K562 (cell line): ENCODE measurements at regions not wholly inside any gene's neighbourhood (a gene's known extent, or its start where the extent isn't known, plus 50 kb on each side); places are given as distances from the start of the nearest gene placed in this dataset.

Source experiments
- ATAC-seq: fragments of 200-7000 bp; cut with Tn5 transposase; 3 replicates; pipeline ENCODE4 v1.9.1; 2020; ENCODE audit warnings: moderate library complexity
- BruUV-seq: library from RNA; stranded (reverse); fragments of 400-500 nt; replicated peaks from 2 replicates; lab custom pipeline; 2021; lab: Mats Ljungman, UMichigan
- CTCF ChIA-PET: fragments of 300-600 bp; formaldehyde crosslinking; extraction: SDS; loops from one replicate; lab custom pipeline; 2021; ENCODE audit warnings: low intra/inter-chr PET ratio; lab: Yijun Ruan, JAX
- POLR2A ChIA-PET: fragments of 300-600, 350-650 bp; sonication (Branson Sonifier 250); formaldehyde crosslinking; extraction: SDS; loops from one replicate; lab custom pipeline; 2021; ENCODE audit warnings: antibody characterized with exemption, inconsistent platforms; lab: Yijun Ruan, JAX
- DNase-seq, 4 experiments: peaks; one replicate each; pipeline versions ENCODE4 v3.0.0 to v3.0.0-alpha.2; 2011 to 2018; ENCODE audit warnings: low spot score in 3 of 4, mixed read lengths in 3 of 4; ENCODE audit errors: extremely low read depth in 1 of 4
- FAIRE-seq: peaks from 2 replicates; lab custom pipeline; 2011; peaks lifted over from hg19 to GRCh38; lab: Jason Lieb, UNC
- H2AFZ ChIP-seq: 2 replicates; pipeline ENCODE4 v1.6.0; 2011; ENCODE audit warnings: low read depth, low read length, control low read depth, inconsistent platforms
- H3K27ac ChIP-seq: fragments of 200-600 bp; 3 replicates; pipeline ENCODE4 v1.8.0; 2011; ENCODE audit warnings: low read depth, mild to moderate bottlenecking, control low read depth, inconsistent platforms, low read length, moderate library complexity, mixed read lengths; ENCODE audit errors: extremely low read depth
- H3K27me3 ChIP-seq, 2 experiments: fragments of 300-600 bp in 1 of 2; 2 replicates in 1 of 2; 3 replicates in 1 of 2; pipeline versions ENCODE4 v1.6.0 to v1.8.0; 2011; ENCODE audit warnings: inconsistent platforms in 2 of 2, low read length in 2 of 2, mild to moderate bottlenecking in 1 of 2, mixed read lengths in 1 of 2, moderate library complexity in 1 of 2; ENCODE audit not compliant: control insufficient read depth in 2 of 2, insufficient read depth in 2 of 2
- H3K36me3 ChIP-seq: fragments of 300-600 bp; 3 replicates; pipeline ENCODE4 v1.8.0; 2011; ENCODE audit warnings: mild to moderate bottlenecking, low read length, inconsistent platforms; ENCODE audit not compliant: control insufficient read depth, insufficient read depth
- H3K4me1 ChIP-seq, 2 experiments: fragments of 200-600 bp in 1 of 2; replicated peaks in 1 of 2; 2 replicates in 1 of 2; 3 replicates in 1 of 2; pipeline versions ENCODE4 v1.5.1 to v1.8.0; 2011; ENCODE audit warnings: inconsistent platforms in 2 of 2, low read length in 2 of 2, mild to moderate bottlenecking in 1 of 2, mixed read lengths in 1 of 2, moderate library complexity in 1 of 2; ENCODE audit not compliant: control insufficient read depth in 2 of 2, insufficient read depth in 2 of 2
- H3K4me2 ChIP-seq: 2 replicates; pipeline ENCODE4 v1.6.1; 2011; ENCODE audit warnings: low read length, control low read depth, inconsistent platforms, mixed read lengths; ENCODE audit not compliant: insufficient read depth
- H3K4me3 ChIP-seq: fragments of 200-600 bp; sonication (generic), shearing (Covaris generic); 2 replicates; pipeline ENCODE4 v1.5.1; 2016; ENCODE audit warnings: control low read depth, inconsistent platforms
- H3K79me2 ChIP-seq: fragments of 200-600 bp; 3 replicates; pipeline ENCODE4 v1.8.0; 2011; ENCODE audit warnings: low read length, inconsistent platforms; ENCODE audit not compliant: control insufficient read depth, insufficient read depth
- H3K9ac ChIP-seq, 2 experiments: 2 replicates each; pipeline versions ENCODE4 v1.6.0 to v1.6.1; 2011; ENCODE audit warnings: low read depth in 2 of 2, low read length in 2 of 2, control low read depth in 1 of 2, inconsistent platforms in 1 of 2, mild to moderate bottlenecking in 1 of 2, mixed read lengths in 1 of 2; ENCODE audit not compliant: insufficient read depth in 1 of 2
- H3K9me1 ChIP-seq: one replicate; pipeline ENCODE4 v1.6.0; 2011; ENCODE audit warnings: inconsistent platforms, mild to moderate bottlenecking, low read length, moderate library complexity; ENCODE audit not compliant: control insufficient read depth, insufficient read depth
- H3K9me3 ChIP-seq: replicated peaks from 2 replicates; pipeline ENCODE4 v1.5.1; 2011; ENCODE audit warnings: low read depth, low read length, inconsistent platforms; ENCODE audit not compliant: control insufficient read depth, insufficient read depth
- H4K20me1 ChIP-seq: replicated peaks from 2 replicates; pipeline ENCODE4 v1.6.1; 2011; ENCODE audit warnings: low read length, inconsistent platforms, mixed read lengths; ENCODE audit not compliant: control insufficient read depth, insufficient read depth
- C11orf30 ChIP-seq: fragments of 450-650 bp; IDR thresholded peaks from 2 replicates; pipeline ENCODE4 v1.6.1; 2016; ENCODE audit warnings: low read depth, mild to moderate bottlenecking
- CEBPZ ChIP-seq: fragments of 150-350 bp; IDR thresholded peaks from 2 replicates; pipeline ENCODE4 v1.6.1; 2014; ENCODE audit warnings: low read depth, mild to moderate bottlenecking, low read length, borderline replicate concordance
- CREB3 ChIP-seq: fragments of 450-650 bp; conservative IDR thresholded peaks from 2 replicates; pipeline ENCODE4 v1.6.1; 2016; ENCODE audit warnings: missing genetic modification characterization, low read depth, mild to moderate bottlenecking, missing compliant biosample characterization, moderate library complexity
- E2F6 ChIP-seq, 2 experiments: IDR thresholded peaks; 2 replicates each; pipeline ENCODE4 v1.6.1; 2011; ENCODE audit warnings: borderline replicate concordance in 1 of 2, control low read depth in 1 of 2, low read depth in 1 of 2, low read length in 1 of 2, mild to moderate bottlenecking in 1 of 2, mixed read lengths in 1 of 2, moderate library complexity in 1 of 2; ENCODE audit not compliant: insufficient read depth in 1 of 2, insufficient read length in 1 of 2, poor library complexity in 1 of 2, severe bottlenecking in 1 of 2; ENCODE audit errors: extremely low read depth in 1 of 2
- FOXJ3 ChIP-seq: sonication (generic); formaldehyde crosslinking; IDR thresholded peaks from 2 replicates; pipeline ENCODE4 v1.4.0; 2020; ENCODE audit warnings: mild to moderate bottlenecking, missing genetic modification reagents
- FOXO4 ChIP-seq: fragments of 450-650 bp; formaldehyde crosslinking; IDR thresholded peaks from 2 replicates; pipeline ENCODE4 v1.4.0; 2020; ENCODE audit warnings: mild to moderate bottlenecking, moderate library complexity
- IRF2 ChIP-seq: sonication (generic); formaldehyde crosslinking; IDR thresholded peaks from 2 replicates; pipeline ENCODE4 v1.8.1; 2022; ENCODE audit warnings: mild to moderate bottlenecking, missing genetic modification reagents
- KAT2B ChIP-seq: IDR thresholded peaks from one replicate; pipeline ENCODE4 v1.6.1; 2012; ENCODE audit warnings: low read depth, mild to moderate bottlenecking, control low read depth, inconsistent platforms, low read length, moderate library complexity
- MAX ChIP-seq: sonication (generic); formaldehyde crosslinking; IDR thresholded peaks from 2 replicates; pipeline ENCODE4 v1.9.0; 2022; ENCODE audit warnings: mild to moderate bottlenecking, missing genetic modification reagents
- NCOR1 ChIP-seq: fragments of 450-650 bp; IDR thresholded peaks from 2 replicates; pipeline ENCODE4 v1.6.1; 2016; ENCODE audit warnings: mild to moderate bottlenecking, moderate library complexity
- SMAD2 ChIP-seq: fragments of 150-350 bp; IDR thresholded peaks from 2 replicates; pipeline ENCODE4 v1.6.1; 2014; ENCODE audit warnings: low read depth, mild to moderate bottlenecking, low read length
- SP2 ChIP-seq: IDR thresholded peaks from 2 replicates; pipeline ENCODE4 v1.6.1; 2011; ENCODE audit warnings: mild to moderate bottlenecking, low read depth, low read length, moderate library complexity; ENCODE audit not compliant: poor library complexity, severe bottlenecking; ENCODE audit errors: extremely low read depth
- SRSF3 ChIP-seq: fragments of 200-400 bp; formaldehyde crosslinking; IDR thresholded peaks from 2 replicates; pipeline ENCODE4 v1.6.1; 2016; ENCODE audit warnings: mild to moderate bottlenecking, low read length, moderate library complexity; ENCODE audit not compliant: insufficient read depth
- THAP7 ChIP-seq: fragments of 250-450 bp; sonication (Bioruptor Pico); IDR thresholded peaks from 2 replicates; pipeline ENCODE4 v1.5.0; 2021
- ZKSCAN1 ChIP-seq: fragments of 150-350 bp; IDR thresholded peaks from 2 replicates; pipeline ENCODE4 v1.6.1; 2016; ENCODE audit warnings: low read depth, low read length
- in situ Hi-C: fragments of 300-500 bp; cut with MboI; formaldehyde crosslinking; loops from 4 replicates; pipeline ENCODE4 v1.15.0; 2018; ENCODE audit warnings: inconsistent platforms, mixed read lengths
- intact Hi-C: fragments of 100-400 bp; cut with micrococcal nuclease; formaldehyde crosslinking; loops from 2 replicates; pipeline ENCODE4 v1.14.2; 2022

GRCh38 chr3:178422406-178422805 is 113.8 kb upstream of the KCNMB2 start:
- Histone ChIP-seq H2AFZ (no peak overlapping the region), H4K20me1 (no peaks in the 10 kb centered on the region), H3K4me3 (no peak overlapping the region), H3K27ac (no peak overlapping the region), H3K27me3 (no peaks in the 10 kb centered on the region; a peak in 1 of 5 replicates), H3K9ac (no peak overlapping the region), H3K36me3 (no peaks in the 10 kb centered on the region), H3K9me3 (no peaks in the 10 kb centered on the region), H3K79me2 (no peaks in the 10 kb centered on the region), H3K4me1 (no peaks in the 10 kb centered on the region), H3K9me1 (no peaks in the 10 kb centered on the region), H3K4me2 (no peak overlapping the region)
- CTCF ChIA-PET = no interaction called here
- POLR2A ChIA-PET = interaction anchor here (0.6 to 0.8 kb wide), 2 partner anchors 165 to 1256 kb away, joined by 4 read pairs; no protein-coding TSS in a partner anchor
- intact Hi-C loops = no loop called here
- no peak for FAIRE-seq
- ATAC-seq = no peak
- DNase-seq = no peak
- BruUV-seq = no TSS peak
- in situ Hi-C loops = no loop called here
- TF ChIP-seq SMAD2 (no peak), THAP7 (CRISPR knock-in tag) (no peak), CEBPZ (no peak), CREB3 (tag) (no peak), IRF2 (CRISPR knock-in tag) (no peak), E2F6 (IDR thresholded peaks at IDR 0.05; ENCODE audit: borderline replicate concordance in 1 of 2, extremely low read depth in 1 of 2, insufficient read depth in 1 of 2, insufficient read length in 1 of 2, low read depth in 1 of 2, low read length in 1 of 2, poor library complexity in 1 of 2, severe bottlenecking in 1 of 2) (no peak), FOXO4 (CRISPR knock-in tag) (no peak), SP2 (no peak), NCOR1 (no peak), C11orf30 (no peak), ZKSCAN1 (no peak), MAX (CRISPR knock-in tag) (no peak), FOXJ3 (no peak), KAT2B (no peak), SRSF3 (no peak)
